HG02884 (cell line): ENCODE measurements at regions not wholly inside any gene's neighbourhood (a gene's known extent, or its start where the extent isn't known, plus 50 kb on each side); places are given as distances from the start of the nearest gene placed in this dataset.
"Not testable (repeated sequence)": the region's sequence is repeated elsewhere in the genome, so short reads cannot be mapped to it uniquely, and the experiment has no call there.

Experiments
- ATAC-seq: cut with Tn5 transposase; IDR thresholded peaks from one replicate; pipeline ENCODE4 v1.9.1; 2021; ENCODE audit warnings: mild to moderate bottlenecking, moderate library complexity; ENCODE audit not compliant: unreplicated experiment

GRCh38 chr5:96320797-96321196, 112.3 kb downstream of the PCSK1 start:
- no peak for ATAC-seq

GRCh38 chr5:96319981-96320739, 112.9 kb downstream of the PCSK1 start:
- not testable (repeated sequence) for ATAC-seq

GRCh38 chr5:96318569-96319110, 114.4 kb downstream of the PCSK1 start:
- ATAC-seq = no peak

GRCh38 chr5:96317945-96318344, 115.1 kb downstream of the PCSK1 start:
- no peak for ATAC-seq

- no peak for ATAC-seq
Measured at GRCh38 chr5:96316487-96316886, 116.6 kb downstream of the PCSK1 start.

GRCh38 chr5:96316017-96316416, 117.0 kb downstream of the PCSK1 start:
- ATAC-seq = no peak

- peak; percentile 46 for ATAC-seq
Measured at GRCh38 chr5:96315431-96315830, 117.6 kb downstream of the PCSK1 start.

- ATAC-seq = no peak
Measured at GRCh38 chr5:96312383-96312782, 120.7 kb downstream of the PCSK1 start.

GRCh38 chr5:96307047-96307446, 126.0 kb downstream of the PCSK1 start:
- not testable (repeated sequence) for ATAC-seq

GRCh38 chr5:96302174-96302738, 130.8 kb downstream of the PCSK1 start:
- no peak for ATAC-seq

GRCh38 chr5:96300976-96301375, 132.1 kb downstream of the PCSK1 start:
- ATAC-seq = no peak

- no peak for ATAC-seq
Measured at GRCh38 chr5:96297867-96298266, 135.2 kb downstream of the PCSK1 start.

- no peak for ATAC-seq
Measured at GRCh38 chr5:96297290-96297689, 135.8 kb downstream of the PCSK1 start.

- no peak for ATAC-seq
Measured at GRCh38 chr5:96294884-96295202, 138.2 kb downstream of the PCSK1 start.

GRCh38 chr5:96293966-96294883, 138.8 kb downstream of the PCSK1 start:
- ATAC-seq = no peak

GRCh38 chr5:96292582-96293247, 140.3 kb downstream of the PCSK1 start:
- no peak for ATAC-seq

GRCh38 chr5:96289287-96289686, 143.8 kb downstream of the PCSK1 start:
- ATAC-seq = not testable (repeated sequence)

- ATAC-seq = no peak
Measured at GRCh38 chr5:96288845-96289185, 144.2 kb downstream of the PCSK1 start.

GRCh38 chr5:96288166-96288844, 144.7 kb downstream of the PCSK1 start:
- no peak for ATAC-seq

- ATAC-seq = no peak
Measured at GRCh38 chr5:96287136-96287535, 145.9 kb downstream of the PCSK1 start.
